Left colon (tissue), 2 donors: ENCODE measurements at regions not wholly inside any gene's neighbourhood (a gene's known extent, or its start where the extent isn't known, plus 50 kb on each side); places are given as distances from the start of the nearest gene placed in this dataset.
A peak's percentile ranks its signal among the peaks of the same experiment; 100 is the strongest.
"Not testable (repeated sequence)": the region's sequence is repeated elsewhere in the genome, so short reads cannot be mapped to it uniquely, and the experiment has no call there.

Experiments
- ATAC-seq: fragments of 200-7000 bp; cut with Tn5 transposase; one replicate; pipeline ENCODE4 v1.9.1; 2020; ENCODE audit warnings: mild to moderate bottlenecking, moderate library complexity
- DNase-seq, 2 donors: peaks; one replicate each; pipeline ENCODE4 v3.0.0-alpha.2; 2020
- intact Hi-C, 2 donors: fragments of 100-400 bp; cut with DNase I in 1 of 2; cut with micrococcal nuclease in 1 of 2; formaldehyde crosslinking; loops; one replicate each; pipeline versions ENCODE4 v1.11.2 to v1.14.0; 2022; cut with DNase I, micrococcal nuclease
- donor health status: DM: no; HTN: no; CAD: no.
- donor health status: DM: yes; HTN: yes; CAD: no.

- no peak for ATAC-seq
- intact Hi-C loops: no loop called here
Observed at GRCh38 chr3:177679568-177680471, 482.5 kb upstream of the TBL1XR1 start.

DNA sequence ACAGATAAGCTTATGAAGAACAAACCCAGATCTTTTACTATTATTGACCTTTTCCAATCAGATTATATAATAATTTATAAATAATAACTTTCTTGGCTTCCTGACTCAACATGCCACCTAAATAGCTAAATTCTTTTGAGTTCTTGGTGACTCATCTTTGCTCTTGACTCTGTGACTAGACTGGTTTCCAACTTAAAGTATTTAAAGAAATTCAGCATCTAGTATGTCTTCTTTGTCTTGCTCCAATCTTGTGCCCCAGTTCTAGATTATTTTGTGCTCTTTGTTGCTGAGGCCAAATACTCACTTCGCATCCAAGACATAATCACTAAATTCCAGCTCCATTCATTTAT, 483.2 kb upstream of the TBL1XR1 start:
- intact Hi-C loops: no loop called here
- ATAC-seq: no peak
- no peak for DNase-seq

More at GRCh38 chr3:177679568-177680471, 482.5 kb upstream of the TBL1XR1 start:
- no peak for DNase-seq

DNA sequence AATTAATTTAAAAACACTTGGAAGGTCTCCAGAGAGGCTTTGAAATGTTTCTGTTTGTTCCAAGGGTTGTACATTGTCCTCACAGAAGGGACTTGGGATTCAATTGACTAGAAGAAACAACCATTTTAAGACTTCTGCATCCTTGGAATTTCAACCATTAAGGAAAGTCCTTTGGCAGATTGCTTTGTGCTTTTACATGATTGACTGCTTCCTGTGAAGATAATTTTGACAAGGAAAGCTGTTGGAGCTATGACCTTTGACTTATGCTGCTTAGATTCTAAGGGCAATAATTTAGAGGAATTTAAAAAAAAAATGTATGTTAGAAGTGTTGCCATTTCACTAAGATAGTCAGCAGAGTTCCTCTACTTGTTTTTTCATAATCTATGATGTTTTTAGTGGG, 483.9 kb upstream of the TBL1XR1 start:
- ATAC-seq: no peak
- intact Hi-C loops: no loop called here

DNA sequence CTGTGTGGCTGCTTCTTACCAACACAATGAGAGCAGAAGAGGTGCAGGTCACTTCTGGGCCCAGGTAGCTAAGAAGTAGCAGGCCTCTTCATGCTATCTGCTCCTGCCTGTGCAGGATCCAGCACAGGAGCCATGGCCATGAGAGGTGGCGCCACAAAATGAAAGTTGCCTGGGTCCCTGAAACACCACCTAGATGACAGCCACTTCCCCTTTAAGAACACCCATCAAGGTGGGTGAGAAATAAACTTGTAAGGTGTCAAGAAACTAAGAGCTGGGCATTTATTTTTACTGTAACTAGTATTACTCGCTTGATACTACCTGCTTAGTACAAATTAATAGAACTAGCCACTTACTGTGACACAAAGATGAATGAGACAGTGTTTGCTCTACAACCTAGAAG, 484.6 kb upstream of the TBL1XR1 start:
- no peak for DNase-seq
- intact Hi-C loops: no loop called here
- no peak for ATAC-seq

More for the DNA sequence above, 483.9 kb upstream of the TBL1XR1 start:
- no peak for DNase-seq

DNA sequence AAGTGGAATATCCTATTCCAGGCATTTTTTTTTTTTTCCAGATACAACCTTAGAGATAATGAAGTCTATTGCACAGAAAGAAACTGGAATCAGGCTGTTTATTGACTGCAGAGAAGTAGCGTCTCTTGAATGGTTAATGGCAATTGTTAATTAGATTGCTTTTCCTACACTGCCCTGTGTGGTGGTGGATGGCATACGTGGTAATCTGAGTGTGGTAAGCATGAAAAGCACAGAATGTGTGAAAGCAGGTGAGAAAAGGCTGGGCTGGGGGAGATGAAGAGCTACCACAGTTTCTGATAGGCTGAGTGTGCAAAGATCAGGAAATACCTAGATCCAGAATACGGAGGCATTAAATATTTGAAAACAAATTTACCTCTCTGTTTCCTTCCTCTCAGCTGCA, 486.3 kb upstream of the TBL1XR1 start:
- intact Hi-C loops: no loop called here
- DNase-seq (no peak), ATAC-seq (no peak)

DNA sequence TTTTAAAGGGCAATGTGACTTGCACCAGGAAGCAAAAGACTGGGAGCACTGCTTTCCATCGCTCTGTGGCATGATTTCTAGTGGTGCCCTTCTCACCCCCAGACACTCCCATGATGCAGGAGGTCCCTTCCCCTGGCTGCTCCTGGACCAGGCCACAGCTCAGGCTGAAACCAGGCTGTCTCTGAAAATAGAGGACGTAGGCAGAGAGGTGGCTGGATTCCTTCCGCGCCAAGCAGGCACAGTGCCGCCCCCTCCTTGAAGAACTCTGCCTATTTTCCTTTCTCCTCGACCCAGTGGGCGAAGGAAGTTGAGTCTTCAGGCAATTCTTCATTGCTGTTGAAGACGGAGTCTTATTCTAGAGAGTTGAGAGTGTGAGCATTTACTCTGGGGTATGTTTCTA, 489.4 kb upstream of the TBL1XR1 start:
- ATAC-seq (no peak), DNase-seq (no peak)
- intact Hi-C loops: no loop called here

- ATAC-seq: no peak
- no peak for DNase-seq
- intact Hi-C loops: no loop called here
Observed at GRCh38 chr3:177687291-177687690, 490.0 kb upstream of the TBL1XR1 start.

GRCh38 chr3:177688152-177688551, 490.9 kb upstream of the TBL1XR1 start:
- intact Hi-C loops: no loop called here
- DNase-seq: no peak
- no peak for ATAC-seq

- no peak for ATAC-seq
- intact Hi-C loops: no loop called here
- no peak for DNase-seq
Observed at GRCh38 chr3:177689077-177689476, 491.8 kb upstream of the TBL1XR1 start.

DNA sequence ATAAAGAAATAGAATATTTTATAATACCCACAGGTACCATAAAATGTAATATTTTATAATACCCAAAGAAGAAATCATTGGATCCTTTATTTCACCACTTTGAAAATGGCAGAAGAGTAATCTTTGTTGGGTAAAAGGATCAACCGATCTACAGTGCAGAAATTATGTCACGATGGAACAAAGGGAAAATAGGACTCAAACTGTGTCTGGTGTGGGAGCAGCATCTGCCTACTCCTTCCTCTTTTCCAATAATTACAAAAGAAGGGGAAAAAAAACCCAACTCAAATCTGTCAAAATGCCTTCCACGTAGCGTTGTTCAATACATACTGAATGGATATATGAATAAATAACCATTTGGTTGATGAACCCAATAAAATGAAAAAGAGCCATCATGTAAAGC, 492.6 kb upstream of the TBL1XR1 start:
- DNase-seq: no peak
- intact Hi-C loops: no loop called here
- no peak for ATAC-seq

DNA sequence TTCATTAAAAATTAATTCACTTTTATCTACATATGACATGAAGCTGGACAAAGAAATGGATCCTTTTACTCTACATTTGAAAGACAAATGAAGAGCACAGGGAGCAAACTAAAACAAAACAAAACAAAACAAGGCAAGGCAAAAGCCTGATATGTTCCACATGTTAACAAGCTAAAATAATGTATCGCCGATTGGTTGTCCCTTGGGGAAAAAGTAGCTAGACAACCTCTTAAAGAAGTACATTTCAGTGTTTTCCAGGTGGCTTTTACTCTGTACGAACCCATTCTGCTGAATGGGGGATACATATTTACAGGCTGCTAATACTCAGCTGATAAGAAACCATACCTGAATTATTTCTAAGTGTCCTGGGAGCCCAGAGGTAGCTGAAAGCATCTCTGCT, 493.0 kb upstream of the TBL1XR1 start:
- ATAC-seq (no peak), DNase-seq (no peak)
- intact Hi-C loops: no loop called here

GRCh38 chr3:177692304-177692975, 495.2 kb upstream of the TBL1XR1 start:
- intact Hi-C loops: no loop called here
- no peak for DNase-seq
- ATAC-seq: no peak

- intact Hi-C loops: no loop called here
- ATAC-seq: no peak
- DNase-seq: no peak
Observed at GRCh38 chr3:177693616-177694264, 496.5 kb upstream of the TBL1XR1 start.

- DNase-seq: no peak
- intact Hi-C loops: no loop called here
- ATAC-seq: peak; percentile 20
Observed at GRCh38 chr3:177694316-177694715, 497.0 kb upstream of the TBL1XR1 start.

GRCh38 chr3:177694951-177695350, 497.7 kb upstream of the TBL1XR1 start:
- intact Hi-C loops: no loop called here
- ATAC-seq: no peak

GRCh38 chr3:177700117-177700516, 502.8 kb upstream of the TBL1XR1 start:
- ATAC-seq (no peak), DNase-seq (no peak)
- intact Hi-C loops: no loop called here

More at GRCh38 chr3:177694951-177695350, 497.7 kb upstream of the TBL1XR1 start:
- no peak for DNase-seq

DNA sequence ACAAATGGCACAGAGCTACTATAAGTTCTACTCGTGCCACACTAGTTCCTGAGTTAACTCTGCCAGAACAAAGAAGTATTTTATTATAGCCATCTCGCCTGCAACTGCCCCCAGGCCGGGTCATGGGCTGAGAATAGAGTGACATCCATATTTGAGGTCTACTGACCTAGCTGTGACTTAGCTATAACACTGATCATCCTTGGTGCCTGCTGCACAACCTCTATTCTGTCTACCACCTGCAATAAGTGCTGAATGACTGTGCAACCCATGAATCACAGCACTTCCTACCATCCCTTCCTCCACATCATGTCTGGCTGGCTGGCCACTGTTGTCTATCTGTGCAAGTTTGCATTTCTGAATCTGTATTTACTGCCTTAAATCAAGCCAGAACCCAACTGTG, 506.5 kb upstream of the TBL1XR1 start:
- ATAC-seq (no peak), DNase-seq (no peak)
- intact Hi-C loops: no loop called here

DNA sequence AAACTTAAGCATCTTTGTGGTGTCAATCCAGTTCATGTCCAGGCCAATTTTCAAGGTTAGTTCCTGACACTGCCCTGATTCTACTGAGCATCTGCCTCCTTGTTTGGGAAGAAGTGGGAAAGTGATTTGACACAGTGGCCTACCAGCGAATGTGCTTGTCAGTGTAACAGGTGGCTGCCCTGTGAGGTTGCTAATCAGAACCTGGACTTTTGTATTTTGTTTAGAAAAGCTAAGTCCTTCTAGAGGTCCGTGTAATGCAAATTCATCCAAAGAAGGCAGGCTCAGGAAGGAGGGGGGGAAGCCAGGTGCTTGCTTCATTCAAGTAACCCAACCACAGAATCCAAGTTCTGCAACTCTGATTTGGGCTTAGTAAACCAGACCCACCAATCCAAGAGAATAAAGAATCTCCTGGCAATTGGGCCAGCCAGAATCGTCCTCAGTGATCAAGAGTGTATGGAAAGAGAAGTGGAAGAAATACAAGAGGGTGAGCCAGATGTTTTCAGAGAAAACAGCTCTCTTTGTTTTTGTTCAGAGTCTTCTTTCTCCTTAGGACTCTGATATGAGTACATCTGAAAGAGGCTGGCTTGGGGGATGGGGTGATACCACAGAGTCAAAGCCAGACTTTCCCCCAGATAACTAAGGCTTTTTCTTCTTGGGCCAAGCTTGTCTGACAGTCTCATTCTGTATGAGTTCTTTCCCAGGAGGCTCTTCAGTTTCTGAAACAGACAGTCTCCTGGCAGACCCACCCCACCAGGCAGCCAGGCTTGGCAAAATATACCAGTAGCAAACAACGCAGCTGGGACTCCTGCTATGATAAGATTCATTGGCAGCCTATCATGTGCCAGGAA, 508.9 kb upstream of the TBL1XR1 start:
- DNase-seq: no peak
- ATAC-seq: no peak
- intact Hi-C loops: no loop called here

DNA sequence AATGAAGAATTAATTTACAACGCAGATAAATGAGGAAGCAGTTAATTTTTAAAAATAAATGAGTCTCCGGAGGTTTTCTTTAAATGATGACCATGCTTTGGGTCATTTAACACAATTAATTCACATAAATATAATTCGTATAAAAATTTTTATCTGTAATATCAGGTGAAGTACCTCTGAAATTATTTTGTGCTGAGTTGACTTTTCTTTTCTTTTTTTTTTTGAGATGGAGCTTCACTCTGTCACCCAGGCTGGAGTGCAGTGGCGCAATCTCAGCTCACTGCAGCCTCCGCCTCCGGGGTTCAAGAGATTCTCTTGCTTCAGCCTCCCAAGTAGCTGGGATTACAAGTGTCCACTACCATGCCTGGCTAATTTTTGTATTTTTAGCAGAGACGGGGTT, 512.2 kb upstream of the TBL1XR1 start:
- intact Hi-C loops, DNase-seq, ATAC-seq: not testable (repeated sequence)
